ENCODE measurements at regions not wholly inside any gene's neighbourhood (a gene's known extent, or its start where the extent isn't known, plus 50 kb on each side); places are given as distances from the start of the nearest gene placed in this dataset.
A peak's percentile ranks its signal among the peaks of the same experiment; 100 is the strongest.

GRCh38 chr7:94307399-94308048 lies 87.2 kb upstream of the COL1A2 start (continued):
- TF ChIP-seq RCOR1 (IDR thresholded peaks at IDR 0.05; ENCODE audit: borderline replicate concordance in 1 of 2, low read depth in 2 of 2, low read length in 2 of 2): no peak
- TF ChIP-seq MEF2A (IDR thresholded peaks at IDR 0.05; ENCODE audit: control insufficient read depth, low read depth, low read length): no peak
- 0 out of 2 replicates have a peak, but pooled peaks have one; percentile 41 for TF ChIP-seq HMBOX1 (IDR thresholded peaks at IDR 0.05)
- 0 out of 2 replicates have a peak, but pooled peaks have one; percentile 24 for TF ChIP-seq SMARCE1 (IDR thresholded peaks at IDR 0.05)
- TF ChIP-seq SMARCA4 (IDR thresholded peaks at IDR 0.05): 0 out of 2 replicates have a peak, but pooled peaks have one; percentile 23
- TF ChIP-seq GTF2E2 (tag; IDR thresholded peaks at IDR 0.05): no peak
- peak; percentile 34; the same call in 1 of the 2 replicates for TF ChIP-seq NCOR1 (IDR thresholded peaks at IDR 0.05)
- no peak for TF ChIP-seq ZBTB2 (IDR thresholded peaks at IDR 0.05)
- no peak for TF ChIP-seq BRF1 (IDR thresholded peaks at IDR 0.05; ENCODE audit: borderline replicate concordance, extremely low read depth, insufficient read length)
- TF ChIP-seq CBFA2T2 (conservative IDR thresholded peaks at IDR 0.05): peak; percentile 40
- peak; percentile 41; the same call in 1 of the 2 replicates for TF ChIP-seq ARID1B (IDR thresholded peaks at IDR 0.05)
- TF ChIP-seq ATF3 (IDR thresholded peaks at IDR 0.05): 0 out of 2 replicates have a peak, but pooled peaks have one; percentile 69
- no peak for TF ChIP-seq ATF3 (CRISPR knock-in tag; conservative IDR thresholded peaks at IDR 0.05)
- TF ChIP-seq MXD1 (CRISPR knock-in tag; IDR thresholded peaks at IDR 0.05; ENCODE audit: borderline replicate concordance, poor library complexity, severe bottlenecking): no peak
- TF ChIP-seq MTA3 (IDR thresholded peaks at IDR 0.05; ENCODE audit: borderline replicate concordance): no peak
